Keratinocyte (primary cell): ENCODE measurements at regions not wholly inside any gene's neighbourhood (a gene's known extent, or its start where the extent isn't known, plus 50 kb on each side); places are given as distances from the start of the nearest gene placed in this dataset.

Source experiments
- DNase-seq: peaks from one replicate; pipeline ENCODE4 v3.0.0-alpha.2; 2011; ENCODE audit warnings: low read depth, missing footprints, low spot score
- FAIRE-seq: peaks from 2 replicates; lab custom pipeline; 2011; peaks lifted over from hg19 to GRCh38; lab: Jason Lieb, UNC
- H2AFZ ChIP-seq: 2 replicates; pipeline ENCODE4 v1.6.0; 2012; ENCODE audit warnings: low read length, control low read depth, inconsistent platforms; ENCODE audit not compliant: control insufficient read depth
- H3K27ac ChIP-seq: 2 replicates; pipeline ENCODE4 v1.5.1; 2011; ENCODE audit warnings: low read length; ENCODE audit not compliant: control insufficient read depth, insufficient read depth
- H3K27me3 ChIP-seq: 3 replicates; pipeline ENCODE4 v1.6.0; 2011; ENCODE audit warnings: low read length; ENCODE audit not compliant: control insufficient read depth, insufficient read depth; ENCODE audit errors: extremely low read depth
- H3K36me3 ChIP-seq, 2 experiments: 2 replicates in 1 of 2; 3 replicates in 1 of 2; pipeline ENCODE4 v1.5.1; 2011; ENCODE audit warnings: low read length in 2 of 2, mild to moderate bottlenecking in 1 of 2; ENCODE audit not compliant: control insufficient read depth in 2 of 2, insufficient read depth in 2 of 2; ENCODE audit errors: extremely low read depth in 1 of 2
- H3K4me1 ChIP-seq: 3 replicates; pipeline ENCODE4 v1.5.1; 2011; ENCODE audit warnings: low read length; ENCODE audit not compliant: control insufficient read depth, insufficient read depth; ENCODE audit errors: extremely low read depth
- H3K4me2 ChIP-seq: 3 replicates; pipeline ENCODE4 v1.6.0; 2011; ENCODE audit warnings: low read depth, low read length; ENCODE audit not compliant: control insufficient read depth, insufficient read depth; ENCODE audit errors: extremely low read depth
- H3K4me3 ChIP-seq, 3 experiments: fragments of 200-600 bp in 1 of 3; sonication (generic) in 1 of 3; 2 replicates in 2 of 3; 3 replicates in 1 of 3; pipeline ENCODE4 v1.5.1; 2011 to 2016; ENCODE audit warnings: low read length in 3 of 3, mild to moderate bottlenecking in 3 of 3, control low read depth in 2 of 3, inconsistent platforms in 1 of 3, low read depth in 1 of 3, mixed read lengths in 1 of 3, mixed run types in 1 of 3, moderate library complexity in 1 of 3; ENCODE audit not compliant: control insufficient read depth in 2 of 3, insufficient read depth in 2 of 3; ENCODE audit errors: extremely low read depth in 1 of 3
- H3K79me2 ChIP-seq: 2 replicates; pipeline ENCODE4 v1.6.0; 2012; ENCODE audit warnings: low read length; ENCODE audit not compliant: control insufficient read depth, insufficient read depth
- H3K9ac ChIP-seq: 3 replicates; pipeline ENCODE4 v1.6.0; 2011; ENCODE audit warnings: low read length; ENCODE audit not compliant: control insufficient read depth, insufficient read depth; ENCODE audit errors: extremely low read depth
- H3K9me1 ChIP-seq: 3 replicates; pipeline ENCODE4 v1.6.0; 2011; ENCODE audit warnings: low read length; ENCODE audit not compliant: control insufficient read depth, insufficient read depth; ENCODE audit errors: extremely low read depth
- H3K9me3 ChIP-seq: 2 replicates; pipeline ENCODE4 v1.5.1; 2012; ENCODE audit warnings: low read depth, low read length; ENCODE audit not compliant: control insufficient read depth
- H4K20me1 ChIP-seq: 3 replicates; pipeline ENCODE4 v1.6.0; 2011; ENCODE audit warnings: low read length; ENCODE audit not compliant: control insufficient read depth, insufficient read depth; ENCODE audit errors: extremely low read depth
- EZH2 ChIP-seq: IDR thresholded peaks from one replicate; pipeline ENCODE4 v1.6.1; 2012; ENCODE audit warnings: inconsistent platforms, mild to moderate bottlenecking, low read length, moderate library complexity
- dilution Hi-C: fragments of 300-500 bp; cut with MboI; formaldehyde crosslinking; loops from one replicate; pipeline ENCODE4 v1.7.0; 2020; ENCODE audit warnings: low sequenced_read_pairs; ENCODE audit not compliant: extremely low pct_ligation_motif_present
- TF ChIP-seq, protein P1 (sequence below), 3 experiments: IDR thresholded peaks in 1 of 3; conservative IDR thresholded peaks in 1 of 3; optimal IDR thresholded peaks in 1 of 3; 2 replicates in 2 of 3; 3 replicates in 1 of 3; pipeline versions ENCODE3 to v1.5.1; 2011; ENCODE audit warnings: low read length in 3 of 3, mild to moderate bottlenecking in 3 of 3, moderate library complexity in 2 of 3, control low read depth in 1 of 3, inconsistent platforms in 1 of 3; ENCODE audit not compliant: insufficient read depth in 2 of 3; ENCODE audit errors: extremely low read depth in 1 of 3

DNA sequence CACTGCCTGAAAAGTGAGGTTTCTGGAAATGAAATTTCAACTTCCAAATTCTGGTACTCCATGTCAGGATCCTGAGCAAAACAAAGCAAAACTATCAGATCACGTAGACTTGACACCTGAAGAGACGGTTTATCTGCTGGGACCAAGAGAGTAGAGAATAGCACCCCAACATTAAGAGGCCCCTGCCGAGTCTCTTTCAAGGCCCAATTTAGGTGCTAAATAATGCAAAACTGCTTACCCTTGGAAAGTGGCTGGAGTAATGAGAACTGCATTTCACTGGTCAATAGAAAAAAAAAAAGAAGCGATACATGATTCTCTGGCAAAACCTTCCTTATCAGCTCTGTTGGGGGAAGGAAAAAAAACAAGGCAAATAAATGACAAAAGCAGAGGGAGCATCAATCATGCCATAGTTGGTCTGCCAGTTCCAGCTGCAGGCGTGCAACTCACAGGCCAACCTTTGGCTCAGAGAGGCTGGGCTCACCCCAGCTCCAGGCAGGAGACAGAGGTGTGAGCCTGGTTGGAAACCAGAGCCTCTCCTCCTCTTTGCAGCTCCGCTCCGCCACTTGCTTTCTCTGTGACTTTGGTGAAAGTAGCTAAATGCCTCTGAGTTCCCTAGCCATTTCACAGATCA, 595.2 kb downstream of the TOX3 start:
- Histone ChIP-seq H3K27ac (no peak overlapping the region), H3K9me1 (no peaks in the 10 kb centered on the region), H3K79me2 (no peaks in the 10 kb centered on the region), H3K9me3 (no peaks in the 10 kb centered on the region), H2AFZ (no peak overlapping the region), H3K4me2 (no peak overlapping the region), H3K4me1 (no peaks in the 10 kb centered on the region), H3K4me3 (no peak overlapping the region), H4K20me1 (no peaks in the 10 kb centered on the region), H3K36me3 (no peaks in the 10 kb centered on the region), H3K27me3 (no peaks in the 10 kb centered on the region), H3K9ac (no peak overlapping the region)
- DNase-seq (no peak), FAIRE-seq (no peak)
- dilution Hi-C loops, result no loop called here
- TF ChIP-seq, protein P1, sequence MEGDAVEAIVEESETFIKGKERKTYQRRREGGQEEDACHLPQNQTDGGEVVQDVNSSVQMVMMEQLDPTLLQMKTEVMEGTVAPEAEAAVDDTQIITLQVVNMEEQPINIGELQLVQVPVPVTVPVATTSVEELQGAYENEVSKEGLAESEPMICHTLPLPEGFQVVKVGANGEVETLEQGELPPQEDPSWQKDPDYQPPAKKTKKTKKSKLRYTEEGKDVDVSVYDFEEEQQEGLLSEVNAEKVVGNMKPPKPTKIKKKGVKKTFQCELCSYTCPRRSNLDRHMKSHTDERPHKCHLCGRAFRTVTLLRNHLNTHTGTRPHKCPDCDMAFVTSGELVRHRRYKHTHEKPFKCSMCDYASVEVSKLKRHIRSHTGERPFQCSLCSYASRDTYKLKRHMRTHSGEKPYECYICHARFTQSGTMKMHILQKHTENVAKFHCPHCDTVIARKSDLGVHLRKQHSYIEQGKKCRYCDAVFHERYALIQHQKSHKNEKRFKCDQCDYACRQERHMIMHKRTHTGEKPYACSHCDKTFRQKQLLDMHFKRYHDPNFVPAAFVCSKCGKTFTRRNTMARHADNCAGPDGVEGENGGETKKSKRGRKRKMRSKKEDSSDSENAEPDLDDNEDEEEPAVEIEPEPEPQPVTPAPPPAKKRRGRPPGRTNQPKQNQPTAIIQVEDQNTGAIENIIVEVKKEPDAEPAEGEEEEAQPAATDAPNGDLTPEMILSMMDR (optimal IDR thresholded peaks at IDR 0.05 in 1 of 3, IDR thresholded peaks at IDR 0.05 in 1 of 3, conservative IDR thresholded peaks at IDR 0.05 in 1 of 3; ENCODE audit: extremely low read depth in 1 of 3, insufficient read depth in 2 of 3, low read length in 3 of 3), result no peak
- TF ChIP-seq EZH2, result no peak

DNA sequence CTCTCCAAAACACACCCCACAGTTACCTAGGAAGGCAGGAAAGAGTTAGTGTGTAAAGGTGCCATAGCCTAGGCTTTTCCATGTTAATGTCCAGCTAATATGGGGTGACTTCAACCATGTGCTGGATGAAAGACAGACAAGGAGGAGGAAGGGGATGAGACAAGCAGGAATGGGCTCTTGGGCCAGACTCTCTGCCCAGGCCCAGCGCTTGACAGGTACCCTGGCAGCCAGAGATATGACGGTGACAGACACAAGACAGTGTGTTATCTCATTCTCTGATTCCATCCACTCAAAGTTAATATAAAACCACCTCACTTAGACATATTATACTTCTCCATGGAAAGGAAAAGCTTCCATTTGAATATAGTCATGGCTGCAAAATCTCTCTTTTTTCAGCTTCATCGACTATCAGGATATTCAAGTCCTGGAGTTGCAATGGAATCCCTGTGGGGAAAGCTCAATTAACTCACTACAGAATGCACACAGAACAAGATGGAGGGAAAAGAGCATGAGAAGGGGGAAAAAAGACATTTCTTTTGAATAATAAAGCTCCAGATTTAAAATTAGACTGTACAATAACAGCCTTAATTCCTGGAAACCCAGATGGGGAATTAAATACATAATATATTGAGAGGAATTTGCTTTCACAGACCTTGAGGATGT, 596.7 kb downstream of the TOX3 start:
- Histone ChIP-seq H3K9me1 (no peaks in the 10 kb centered on the region), H3K9ac (no peak overlapping the region), H2AFZ (no peak overlapping the region), H3K4me1 (no peaks in the 10 kb centered on the region), H3K79me2 (no peaks in the 10 kb centered on the region), H3K4me2 (no peak overlapping the region), H3K4me3 (no peak overlapping the region), H3K27ac (no peak overlapping the region), H3K36me3 (no peaks in the 10 kb centered on the region), H3K9me3 (no peaks in the 10 kb centered on the region), H4K20me1 (no peaks in the 10 kb centered on the region), H3K27me3 (no peaks in the 10 kb centered on the region)
- DNase-seq (no peak), FAIRE-seq (no peak)
- TF ChIP-seq EZH2, result no peak
- TF ChIP-seq, protein P1 (optimal IDR thresholded peaks at IDR 0.05 in 1 of 3, IDR thresholded peaks at IDR 0.05 in 1 of 3, conservative IDR thresholded peaks at IDR 0.05 in 1 of 3; ENCODE audit: extremely low read depth in 1 of 3, insufficient read depth in 2 of 3, low read length in 3 of 3), result no peak
- dilution Hi-C loops, result no loop called here
